ENCODE measurements at regions not wholly inside any gene's neighbourhood (a gene's known extent, or its start where the extent isn't known, plus 50 kb on each side); places are given as distances from the start of the nearest gene placed in this dataset.

- TF ChIP-seq NFIC (IDR thresholded peaks at IDR 0.05) (no peak), ZBTB7A (IDR thresholded peaks at IDR 0.05; ENCODE audit: low read depth) (no peak), USF1 (IDR thresholded peaks at IDR 0.05) (no peak), CREB1 (IDR thresholded peaks at IDR 0.05; ENCODE audit: low read depth) (no peak), EP300 (IDR thresholded peaks at IDR 0.05; ENCODE audit: borderline replicate concordance) (no peak), RAD21 (IDR thresholded peaks at IDR 0.05; ENCODE audit: low read depth) (no peak), MAX (IDR thresholded peaks at IDR 0.05) (no peak), TCF12 (IDR thresholded peaks at IDR 0.05; ENCODE audit: low read depth) (no peak)
Measured at GRCh38 chr20:1712634-1713624, 55.4 kb upstream of the SIRPG start.

GRCh38 chr20:1711826-1712601, 54.4 kb upstream of the SIRPG start:
- TF ChIP-seq CREB1 (IDR thresholded peaks at IDR 0.05; ENCODE audit: low read depth) = no peak
- no peak for TF ChIP-seq REST (IDR thresholded peaks at IDR 0.05; ENCODE audit: low read depth)
- TF ChIP-seq ZBTB7A (IDR thresholded peaks at IDR 0.05; ENCODE audit: low read depth) = no peak
- TF ChIP-seq NFIC (IDR thresholded peaks at IDR 0.05) = no peak
- TF ChIP-seq TAF1 (IDR thresholded peaks at IDR 0.05; ENCODE audit: low read depth) = no peak
- TF ChIP-seq FOXM1 (IDR thresholded peaks at IDR 0.05; ENCODE audit: borderline replicate concordance, low read depth) = no peak
- no peak for TF ChIP-seq TCF12 (IDR thresholded peaks at IDR 0.05; ENCODE audit: low read depth)
- no peak for TF ChIP-seq USF1 (IDR thresholded peaks at IDR 0.05)
- TF ChIP-seq CEBPB (IDR thresholded peaks at IDR 0.05) = no peak
- TF ChIP-seq YY1 (IDR thresholded peaks at IDR 0.05; ENCODE audit: low read depth) = no peak
- TF ChIP-seq EGR1 (IDR thresholded peaks at IDR 0.05) = no peak

GRCh38 chr20:1711266-1711665, 53.7 kb upstream of the SIRPG start:
- TF ChIP-seq EP300 (IDR thresholded peaks at IDR 0.05; ENCODE audit: borderline replicate concordance) = no peak
- no peak for TF ChIP-seq YY1 (IDR thresholded peaks at IDR 0.05; ENCODE audit: low read depth)
- TF ChIP-seq CREB1 (IDR thresholded peaks at IDR 0.05; ENCODE audit: low read depth) = no peak
- TF ChIP-seq EGR1 (IDR thresholded peaks at IDR 0.05) = no peak
- TF ChIP-seq NFIC (IDR thresholded peaks at IDR 0.05) = no peak
- no peak for TF ChIP-seq MAX (IDR thresholded peaks at IDR 0.05)
- no peak for TF ChIP-seq TCF12 (IDR thresholded peaks at IDR 0.05; ENCODE audit: low read depth)
- TF ChIP-seq FOXM1 (IDR thresholded peaks at IDR 0.05; ENCODE audit: borderline replicate concordance, low read depth) = no peak
- no peak for TF ChIP-seq TEAD4 (IDR thresholded peaks at IDR 0.05)
- TF ChIP-seq ZBTB7A (IDR thresholded peaks at IDR 0.05; ENCODE audit: low read depth) = no peak
- no peak for TF ChIP-seq CEBPB (IDR thresholded peaks at IDR 0.05)
- TF ChIP-seq REST (IDR thresholded peaks at IDR 0.05; ENCODE audit: low read depth) = no peak
- TF ChIP-seq USF1 (IDR thresholded peaks at IDR 0.05) = no peak
- no peak for TF ChIP-seq TAF1 (IDR thresholded peaks at IDR 0.05; ENCODE audit: low read depth)
- TF ChIP-seq RAD21 (IDR thresholded peaks at IDR 0.05; ENCODE audit: low read depth) = no peak

GRCh38 chr20:1710484-1710883, 52.9 kb upstream of the SIRPG start:
- TF ChIP-seq TAF1 (IDR thresholded peaks at IDR 0.05; ENCODE audit: low read depth) = no peak
- no peak for TF ChIP-seq CREB1 (IDR thresholded peaks at IDR 0.05; ENCODE audit: low read depth)
- TF ChIP-seq NFIC (IDR thresholded peaks at IDR 0.05) = no peak
- TF ChIP-seq REST (IDR thresholded peaks at IDR 0.05; ENCODE audit: low read depth) = no peak
- TF ChIP-seq TCF12 (IDR thresholded peaks at IDR 0.05; ENCODE audit: low read depth) = no peak
- no peak for TF ChIP-seq EGR1 (IDR thresholded peaks at IDR 0.05)
- no peak for TF ChIP-seq TEAD4 (IDR thresholded peaks at IDR 0.05)
- TF ChIP-seq YY1 (IDR thresholded peaks at IDR 0.05; ENCODE audit: low read depth) = no peak
- TF ChIP-seq RAD21 (IDR thresholded peaks at IDR 0.05; ENCODE audit: low read depth) = no peak
- no peak for TF ChIP-seq FOXM1 (IDR thresholded peaks at IDR 0.05; ENCODE audit: borderline replicate concordance, low read depth)
- no peak for TF ChIP-seq USF1 (IDR thresholded peaks at IDR 0.05)
